ENCODE measurements at regions not wholly inside any gene's neighbourhood (a gene's known extent, or its start where the extent isn't known, plus 50 kb on each side); places are given as distances from the start of the nearest gene placed in this dataset.

DNA sequence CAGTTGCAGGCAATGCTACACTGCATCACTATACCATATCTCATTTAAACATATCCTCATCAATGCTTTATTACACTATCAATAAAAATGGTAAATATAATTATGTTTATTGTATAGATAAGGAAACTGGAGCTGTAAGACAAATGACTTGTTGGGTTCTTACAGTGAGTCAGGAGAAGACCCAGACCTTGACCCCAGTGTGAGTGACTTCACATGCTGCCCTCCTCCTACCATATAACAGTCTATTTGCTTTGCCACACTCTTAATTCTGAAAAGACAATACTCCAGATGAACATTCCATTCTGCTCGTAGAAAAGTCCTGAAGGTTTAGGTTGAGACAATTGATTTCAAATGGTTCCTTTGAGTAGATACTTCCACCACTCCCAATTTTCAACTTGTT, 550.5 kb downstream of the PLPP3 start:
- ATAC-seq (no peak), DNase-seq (no peak)
- Histone ChIP-seq H3K4me3 (no peak overlapping the region), H3K9me3 (no peaks in the 10 kb centered on the region), H3K4me1 (no peaks in the 10 kb centered on the region), H3K36me3 (no peaks in the 10 kb centered on the region), H3K27me3 (no peaks in the 10 kb centered on the region), H3K27ac (no peak overlapping the region)
- intact Hi-C loops (cut with DNase I) = no loop called here
- WGBS (ENCODE audit: insufficient coverage, low coverage, low lambda C conversion rate, missing lambda C conversion rate) = 70% methylated on average over 1 of the region's 1 CpG
- TF ChIP-seq, protein P1, sequence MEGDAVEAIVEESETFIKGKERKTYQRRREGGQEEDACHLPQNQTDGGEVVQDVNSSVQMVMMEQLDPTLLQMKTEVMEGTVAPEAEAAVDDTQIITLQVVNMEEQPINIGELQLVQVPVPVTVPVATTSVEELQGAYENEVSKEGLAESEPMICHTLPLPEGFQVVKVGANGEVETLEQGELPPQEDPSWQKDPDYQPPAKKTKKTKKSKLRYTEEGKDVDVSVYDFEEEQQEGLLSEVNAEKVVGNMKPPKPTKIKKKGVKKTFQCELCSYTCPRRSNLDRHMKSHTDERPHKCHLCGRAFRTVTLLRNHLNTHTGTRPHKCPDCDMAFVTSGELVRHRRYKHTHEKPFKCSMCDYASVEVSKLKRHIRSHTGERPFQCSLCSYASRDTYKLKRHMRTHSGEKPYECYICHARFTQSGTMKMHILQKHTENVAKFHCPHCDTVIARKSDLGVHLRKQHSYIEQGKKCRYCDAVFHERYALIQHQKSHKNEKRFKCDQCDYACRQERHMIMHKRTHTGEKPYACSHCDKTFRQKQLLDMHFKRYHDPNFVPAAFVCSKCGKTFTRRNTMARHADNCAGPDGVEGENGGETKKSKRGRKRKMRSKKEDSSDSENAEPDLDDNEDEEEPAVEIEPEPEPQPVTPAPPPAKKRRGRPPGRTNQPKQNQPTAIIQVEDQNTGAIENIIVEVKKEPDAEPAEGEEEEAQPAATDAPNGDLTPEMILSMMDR (IDR thresholded peaks at IDR 0.05) = no peak
- TF ChIP-seq POLR2A (IDR thresholded peaks at IDR 0.05) = no peak

DNA sequence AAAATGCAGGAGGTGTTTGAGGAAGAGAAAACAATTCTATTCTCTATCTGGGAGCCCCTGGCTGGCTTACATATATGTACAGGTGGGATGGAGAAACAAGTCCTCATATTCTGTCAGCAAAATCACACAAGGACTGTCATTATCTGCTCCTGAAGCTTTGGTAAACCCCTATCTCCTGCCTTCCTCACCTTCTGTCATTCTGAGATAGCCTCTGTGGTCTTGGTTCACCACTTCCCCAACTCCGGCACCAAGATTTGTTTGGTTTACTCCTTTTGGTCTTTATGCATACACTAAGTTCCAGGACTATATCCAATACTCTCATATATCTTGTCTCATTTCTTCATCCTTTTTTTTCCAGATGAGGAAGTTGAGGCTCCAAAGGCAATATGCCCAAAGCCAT, 551.1 kb downstream of the PLPP3 start:
- no peak overlapping the region for H3K4me3 ChIP-seq
- 56% methylated on average over 1 of the region's 1 CpG for WGBS (ENCODE audit: insufficient coverage, low coverage, low lambda C conversion rate, missing lambda C conversion rate)
- no peaks in the 10 kb centered on the region for H3K36me3 ChIP-seq
- no peaks in the 10 kb centered on the region for H3K27me3 ChIP-seq
- H3K27ac ChIP-seq = no peak overlapping the region
- no peaks in the 10 kb centered on the region for H3K4me1 ChIP-seq
- intact Hi-C loops (cut with DNase I) = no loop called here
- TF ChIP-seq, protein P1 (IDR thresholded peaks at IDR 0.05) = no peak
- no peak for TF ChIP-seq POLR2A (IDR thresholded peaks at IDR 0.05)
- DNase-seq (no peak), ATAC-seq (no peak)
- H3K9me3 ChIP-seq = no peaks in the 10 kb centered on the region

DNA sequence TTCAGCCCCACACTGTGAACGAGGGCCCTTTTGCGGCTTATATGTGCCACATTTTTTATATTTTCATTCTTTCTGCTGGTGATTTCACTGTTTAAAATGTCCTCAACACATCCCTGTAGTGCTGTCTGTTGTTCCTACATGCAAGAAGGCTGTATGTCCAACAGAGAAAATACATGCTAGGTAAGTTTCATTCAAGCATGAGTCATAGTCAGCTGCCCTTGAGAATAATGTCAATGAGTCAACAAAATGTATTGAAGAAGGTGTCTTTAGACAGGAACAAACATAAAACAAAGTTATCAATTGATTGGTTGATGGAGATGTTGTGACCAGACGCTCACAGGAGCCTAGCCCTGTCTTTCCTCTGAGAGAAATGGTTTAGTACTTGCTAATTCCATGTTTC, 553.4 kb downstream of the PLPP3 start:
- Histone ChIP-seq H3K27ac (no peak overlapping the region), H3K4me3 (no peak overlapping the region), H3K27me3 (no peaks in the 10 kb centered on the region), H3K36me3 (no peaks in the 10 kb centered on the region), H3K9me3 (no peaks in the 10 kb centered on the region), H3K4me1 (no peaks in the 10 kb centered on the region)
- intact Hi-C loops (cut with DNase I) = no loop called here
- ATAC-seq (no peak), DNase-seq (no peak)
- WGBS (ENCODE audit: insufficient coverage, low coverage, low lambda C conversion rate, missing lambda C conversion rate) = 76% methylated on average over 3 of the region's 3 CpGs
- TF ChIP-seq POLR2A (IDR thresholded peaks at IDR 0.05) = no peak
- TF ChIP-seq, protein P1 (IDR thresholded peaks at IDR 0.05) = no peak

DNA sequence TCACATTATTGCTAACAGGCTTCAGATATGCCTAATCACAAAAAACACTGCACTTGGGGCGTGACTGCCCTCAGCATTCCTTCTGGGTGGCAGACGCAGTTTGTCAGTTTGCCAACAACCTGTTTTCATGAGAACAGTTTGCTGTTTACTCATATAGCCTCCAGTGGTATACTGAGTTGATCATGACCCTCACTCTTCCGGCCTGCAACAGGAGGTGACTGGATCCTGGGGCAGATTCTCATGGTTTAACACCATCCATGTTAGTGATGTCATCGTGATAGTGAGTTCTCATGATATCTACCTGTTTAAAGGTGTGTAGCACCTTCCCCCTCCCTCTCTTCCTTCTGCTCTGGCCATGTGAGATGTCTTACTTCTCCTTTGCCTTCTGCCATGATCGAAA, 555.2 kb downstream of the PLPP3 start:
- ATAC-seq = no peak
- H3K36me3 ChIP-seq = no peaks in the 10 kb centered on the region
- H3K9me3 ChIP-seq = no peaks in the 10 kb centered on the region
- no peak overlapping the region for H3K4me3 ChIP-seq
- no peaks in the 10 kb centered on the region for H3K4me1 ChIP-seq
- no peak for TF ChIP-seq POLR2A (IDR thresholded peaks at IDR 0.05)
- TF ChIP-seq, protein P1 (IDR thresholded peaks at IDR 0.05) = no peak
- intact Hi-C loops (cut with DNase I) = no loop called here
- whole genome bisulfite sequencing (ENCODE audit: insufficient coverage, low coverage, low lambda C conversion rate, missing lambda C conversion rate) = 85% methylated on average over 2 of the region's 5 CpGs
- H3K27me3 ChIP-seq = no peaks in the 10 kb centered on the region
- no peak overlapping the region for H3K27ac ChIP-seq
- DNase-seq = no peak

DNA sequence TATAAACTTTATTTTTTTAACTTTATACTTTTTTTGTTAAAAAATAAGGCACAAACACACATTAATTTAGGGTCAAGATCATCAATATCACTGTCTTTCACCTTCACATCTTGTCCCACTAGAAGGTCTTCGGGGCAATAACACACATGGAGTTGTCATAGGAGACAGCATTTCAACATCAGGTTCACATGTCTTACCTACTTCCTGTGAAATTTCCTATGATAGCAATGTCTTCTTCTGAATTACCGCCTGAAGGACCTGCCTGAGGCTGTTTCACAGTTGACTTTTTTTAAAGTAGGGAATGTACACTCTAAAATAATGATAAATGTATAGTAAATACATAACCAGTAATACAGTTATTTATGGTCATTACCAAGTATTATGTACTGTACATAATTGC, 559.4 kb downstream of the PLPP3 start:
- ATAC-seq (no peak), DNase-seq (no peak)
- Histone ChIP-seq H3K9me3 (no peaks in the 10 kb centered on the region), H3K4me3 (no peak overlapping the region), H3K4me1 (no peaks in the 10 kb centered on the region), H3K27me3 (no peaks in the 10 kb centered on the region), H3K27ac (no peak overlapping the region), H3K36me3 (no peaks in the 10 kb centered on the region)
- intact Hi-C loops (cut with DNase I) = no loop called here
- TF ChIP-seq POLR2A (IDR thresholded peaks at IDR 0.05) = no peak
- TF ChIP-seq, protein P1 (IDR thresholded peaks at IDR 0.05) = no peak
- WGBS (ENCODE audit: insufficient coverage, low coverage, low lambda C conversion rate, missing lambda C conversion rate) = 76% methylated on average over 2 of the region's 2 CpGs
